Activated naive CD4-positive, alpha-beta T cell treated with anti-CD3 and anti-CD28 coated beads, Interleukin-2, amount 50 U/mL, for 72 hours (primary cell): ENCODE measurements at regions not wholly inside any gene's neighbourhood (a gene's known extent, or its start where the extent isn't known, plus 50 kb on each side); places are given as distances from the start of the nearest gene placed in this dataset.

Source experiments
- ATAC-seq, 2 donors: fragments of 150-1000 bp; cut with Tn5 transposase; 2 replicates each; pipeline ENCODE4 v1.10.0; 2021; ENCODE audit warnings: mild to moderate bottlenecking in 2 of 2, moderate library complexity in 2 of 2
- DNase-seq, 2 donors: peaks; one replicate each; pipeline ENCODE4 v3.0.0; 2021 to 2022; ENCODE audit warnings: low spot score in 2 of 2
- H3K27ac Mint-ChIP-seq, 2 donors: one replicate each; pipeline ENCODE4 v1.8.0; 2022; ENCODE audit warnings: mild to moderate bottlenecking in 2 of 2, mixed read lengths in 2 of 2
- H3K36me3 Mint-ChIP-seq, 2 donors: one replicate each; pipeline ENCODE4 v1.8.0; 2022; ENCODE audit warnings: mixed read lengths in 2 of 2
- H3K9me3 Mint-ChIP-seq, 2 donors: one replicate each; pipeline ENCODE4 v1.8.0; 2022; ENCODE audit warnings: mixed read lengths in 2 of 2

GRCh38 chr10:78375854-78376785, 342.5 kb downstream of the RPS24 start:
- ATAC-seq, result no peak
- H3K27ac Mint-ChIP-seq, result no peak overlapping the region
- no peak for DNase-seq
- H3K9me3 Mint-ChIP-seq, result no peaks in the 10 kb centered on the region
- H3K36me3 Mint-ChIP-seq, result no peaks in the 10 kb centered on the region

DNA sequence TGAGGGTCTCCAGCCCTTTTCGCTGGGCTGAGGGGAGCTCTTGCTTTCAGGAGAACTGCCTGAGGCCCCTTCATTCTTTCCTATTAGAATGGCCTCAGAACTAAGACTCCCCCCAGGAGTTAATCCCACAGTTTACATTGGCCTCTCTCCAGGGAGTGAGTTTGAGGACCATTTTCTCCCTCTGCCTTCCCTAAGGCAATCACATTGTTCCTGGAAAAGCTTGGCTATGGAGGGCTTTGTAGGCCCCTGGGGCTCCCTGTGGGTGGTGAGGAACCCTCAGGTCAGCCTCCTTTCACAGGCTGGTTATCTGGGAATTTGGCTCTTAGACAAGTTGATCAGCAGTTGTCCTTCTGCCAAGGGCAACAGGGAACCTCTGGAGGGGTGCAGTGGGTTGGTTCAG, 343.7 kb downstream of the RPS24 start:
- ATAC-seq (no peak), DNase-seq (no peak)
- Mint-ChIP-seq H3K9me3 (no peaks in the 10 kb centered on the region), H3K36me3 (no peaks in the 10 kb centered on the region), H3K27ac (no peak overlapping the region)

DNA sequence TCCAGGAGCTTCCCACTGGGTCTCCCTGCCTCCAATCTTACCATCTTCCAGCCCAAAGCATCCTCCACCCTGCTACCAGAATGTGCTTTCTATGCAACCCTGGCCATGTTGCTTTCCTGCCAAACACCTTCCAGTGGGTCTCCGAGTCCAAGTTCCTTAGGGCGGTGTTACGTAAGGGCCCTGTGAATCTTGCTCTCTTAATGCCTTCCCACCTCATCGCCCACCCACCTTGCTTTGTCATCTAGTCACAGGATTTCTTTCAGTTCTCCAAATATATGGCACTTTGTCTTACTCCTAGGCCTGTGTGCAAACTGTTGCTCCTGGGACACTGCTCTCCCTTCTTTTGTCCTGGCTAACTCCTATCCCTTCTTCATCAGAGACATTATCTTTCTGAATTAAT, 344.5 kb downstream of the RPS24 start:
- Mint-ChIP-seq H3K36me3 (no peaks in the 10 kb centered on the region), H3K9me3 (no peaks in the 10 kb centered on the region), H3K27ac (no peak overlapping the region)
- ATAC-seq (no peak), DNase-seq (no peak)

- Mint-ChIP-seq H3K27ac (peak overlapping the region in 1 of 2 donors; percentile 50), H3K36me3 (no peaks in the 10 kb centered on the region), H3K9me3 (no peaks in the 10 kb centered on the region)
- DNase-seq (no peak), ATAC-seq (no peak)
These were observed 347.4 kb downstream of the RPS24 start for GRCh38 chr10:78381107-78381506.

DNA sequence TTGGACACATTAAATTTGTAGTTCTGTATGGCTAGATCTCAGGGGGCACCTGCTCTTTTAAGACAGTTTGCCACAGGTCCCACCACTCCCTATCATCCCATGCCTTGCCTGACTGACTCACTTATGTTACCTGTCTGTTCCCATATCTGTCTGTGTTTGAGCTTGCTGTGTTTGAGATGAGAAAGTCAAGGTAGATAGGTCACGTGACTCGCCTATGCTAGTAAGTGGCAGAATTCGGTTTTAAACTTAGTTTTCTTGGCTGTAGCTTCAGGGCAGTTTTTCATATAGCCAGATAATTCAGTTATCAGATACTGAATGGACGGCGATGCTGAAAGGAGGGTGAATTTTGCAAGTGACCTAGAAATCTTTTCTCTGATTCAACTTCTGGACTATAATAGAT, 348.4 kb downstream of the RPS24 start:
- no peaks in the 10 kb centered on the region for H3K36me3 Mint-ChIP-seq
- ATAC-seq (no peak), DNase-seq (no peak)
- H3K27ac Mint-ChIP-seq, result no peak overlapping the region
- no peaks in the 10 kb centered on the region for H3K9me3 Mint-ChIP-seq

- DNase-seq (no peak), ATAC-seq (no peak)
- no peaks in the 10 kb centered on the region for H3K36me3 Mint-ChIP-seq
- H3K9me3 Mint-ChIP-seq, result no peaks in the 10 kb centered on the region
- H3K27ac Mint-ChIP-seq, result no peak overlapping the region
These were observed 349.1 kb downstream of the RPS24 start for GRCh38 chr10:78382772-78383171.

- H3K27ac Mint-ChIP-seq, result no peak overlapping the region
- ATAC-seq (no peak), DNase-seq (no peak)
- no peaks in the 10 kb centered on the region for H3K36me3 Mint-ChIP-seq
- H3K9me3 Mint-ChIP-seq, result no peaks in the 10 kb centered on the region
These were observed 349.9 kb downstream of the RPS24 start for GRCh38 chr10:78383378-78384048.

DNA sequence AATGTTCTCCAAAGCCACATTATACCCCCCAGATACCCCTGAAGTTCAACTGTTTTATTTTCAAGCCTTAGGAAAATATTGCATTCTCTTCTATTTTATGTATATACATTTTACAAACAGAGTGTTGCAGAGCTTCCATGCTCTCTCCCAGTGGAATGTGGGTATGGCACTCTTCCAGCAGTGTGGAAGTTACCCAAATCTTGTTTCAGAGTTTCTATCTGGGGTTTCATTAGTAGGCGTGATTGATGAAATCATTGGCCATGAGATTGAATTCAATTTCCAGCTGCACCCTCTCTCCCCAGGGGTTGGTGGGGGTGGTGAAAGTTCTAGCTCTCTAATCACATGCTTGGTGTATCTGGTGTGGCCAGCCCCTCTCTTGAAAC, 350.4 kb downstream of the RPS24 start:
- DNase-seq, result no peak
- ATAC-seq, result no peak
- H3K9me3 Mint-ChIP-seq, result no peaks in the 10 kb centered on the region
- H3K27ac Mint-ChIP-seq, result no peak overlapping the region
- no peaks in the 10 kb centered on the region for H3K36me3 Mint-ChIP-seq

GRCh38 chr10:78385599-78385998, 351.9 kb downstream of the RPS24 start:
- no peak for ATAC-seq

DNA sequence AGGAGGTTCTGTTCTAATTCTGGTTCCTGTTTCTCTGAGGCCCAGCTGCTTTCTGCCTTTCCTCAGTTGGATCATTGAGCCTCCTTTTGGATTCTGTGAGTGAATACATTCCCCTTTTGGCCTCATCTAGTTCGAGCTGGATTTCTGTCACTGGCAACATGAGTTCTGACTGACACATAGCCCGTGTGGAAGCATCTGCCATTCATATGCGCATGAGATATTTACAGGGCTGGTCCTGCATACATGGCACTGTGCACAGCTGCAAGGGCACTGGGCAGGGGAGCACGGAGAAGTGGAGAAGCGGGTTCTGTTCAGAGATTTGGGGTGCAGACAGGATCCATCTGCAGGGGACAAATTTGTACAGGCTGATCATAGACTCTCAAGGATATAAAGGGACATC, 352.8 kb downstream of the RPS24 start:
- DNase-seq, result no peak
- Mint-ChIP-seq H3K9me3 (no peaks in the 10 kb centered on the region), H3K36me3 (no peaks in the 10 kb centered on the region), H3K27ac (no peak overlapping the region)
- ATAC-seq, result no peak

More at GRCh38 chr10:78385599-78385998, 351.9 kb downstream of the RPS24 start:
- DNase-seq, result no peak
- Mint-ChIP-seq H3K9me3 (no peaks in the 10 kb centered on the region), H3K36me3 (no peaks in the 10 kb centered on the region), H3K27ac (no peak overlapping the region)

DNA sequence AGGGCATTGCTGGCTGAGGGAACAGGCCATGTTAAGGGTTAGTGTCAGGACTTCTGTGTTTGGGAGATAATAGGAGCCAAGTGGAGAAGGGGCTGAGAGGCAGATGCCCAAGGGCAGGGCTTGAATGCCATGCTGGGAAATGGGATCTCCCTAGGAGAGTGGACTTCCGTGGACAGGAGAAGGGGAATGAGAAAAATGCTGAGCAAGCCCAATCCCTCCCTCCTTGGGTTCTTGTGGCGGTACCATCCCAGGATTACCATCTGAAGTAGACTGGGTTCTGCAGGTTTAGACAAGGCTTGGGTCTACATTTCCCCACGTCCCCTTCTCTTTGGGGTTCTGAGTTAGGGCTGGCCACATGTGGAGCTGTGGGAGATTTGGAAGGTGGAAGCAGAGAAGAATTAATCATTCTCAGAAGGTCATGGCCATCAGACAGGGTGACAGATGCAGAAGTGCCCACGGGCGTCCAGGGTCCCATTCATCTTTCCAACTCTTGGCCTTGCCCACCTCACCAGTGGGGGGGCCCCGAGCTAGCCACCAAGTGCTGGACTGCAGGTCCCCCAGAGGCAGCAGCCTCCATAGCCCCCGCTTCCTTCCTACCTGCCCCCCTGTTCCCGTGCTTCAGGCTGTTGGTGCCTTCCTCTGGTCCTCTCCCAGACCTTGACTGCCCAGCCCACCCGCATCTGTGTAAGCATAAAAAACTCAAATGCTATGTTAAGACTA, 354.8 kb downstream of the RPS24 start:
- no peaks in the 10 kb centered on the region for H3K9me3 Mint-ChIP-seq
- H3K36me3 Mint-ChIP-seq, result no peaks in the 10 kb centered on the region
- no peak for ATAC-seq
- no peak overlapping the region for H3K27ac Mint-ChIP-seq
- no peak for DNase-seq

- no peaks in the 10 kb centered on the region for H3K36me3 Mint-ChIP-seq
- DNase-seq (no peak), ATAC-seq (no peak)
- H3K27ac Mint-ChIP-seq, result no peak overlapping the region
- H3K9me3 Mint-ChIP-seq, result no peaks in the 10 kb centered on the region
These were observed 355.8 kb downstream of the RPS24 start for GRCh38 chr10:78389419-78389818.

- DNase-seq (no peak), ATAC-seq (no peak)
- H3K9me3 Mint-ChIP-seq, result no peaks in the 10 kb centered on the region
- no peaks in the 10 kb centered on the region for H3K36me3 Mint-ChIP-seq
- no peak overlapping the region for H3K27ac Mint-ChIP-seq
These were observed 356.4 kb downstream of the RPS24 start for GRCh38 chr10:78390051-78390450.

GRCh38 chr10:78390817-78391216, 357.2 kb downstream of the RPS24 start:
- Mint-ChIP-seq H3K36me3 (no peaks in the 10 kb centered on the region), H3K9me3 (no peaks in the 10 kb centered on the region), H3K27ac (no peak overlapping the region)
- no peak for ATAC-seq
- no peak for DNase-seq

DNA sequence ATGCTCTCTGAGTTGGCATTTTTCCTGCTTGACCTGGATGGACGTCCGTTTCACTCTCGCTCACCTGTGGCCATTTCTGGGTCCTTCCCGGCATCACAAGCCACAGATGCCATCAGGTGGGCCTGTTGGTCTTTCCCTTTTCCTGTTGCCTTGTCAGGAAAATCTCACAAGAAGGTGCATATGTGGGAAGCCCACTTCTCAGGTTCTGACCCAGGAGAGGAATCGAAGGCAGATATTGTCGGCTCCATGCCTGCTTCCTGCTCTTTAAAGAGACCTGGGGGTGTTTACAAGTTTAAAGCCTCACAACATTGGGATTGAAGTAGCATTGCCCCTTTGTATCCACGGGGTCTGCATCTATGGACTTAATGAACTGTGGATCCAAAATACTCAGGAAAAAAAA, 357.9 kb downstream of the RPS24 start:
- Mint-ChIP-seq H3K27ac (no peak overlapping the region), H3K9me3 (no peaks in the 10 kb centered on the region), H3K36me3 (no peaks in the 10 kb centered on the region)
- no peak for DNase-seq
- no peak for ATAC-seq

DNA sequence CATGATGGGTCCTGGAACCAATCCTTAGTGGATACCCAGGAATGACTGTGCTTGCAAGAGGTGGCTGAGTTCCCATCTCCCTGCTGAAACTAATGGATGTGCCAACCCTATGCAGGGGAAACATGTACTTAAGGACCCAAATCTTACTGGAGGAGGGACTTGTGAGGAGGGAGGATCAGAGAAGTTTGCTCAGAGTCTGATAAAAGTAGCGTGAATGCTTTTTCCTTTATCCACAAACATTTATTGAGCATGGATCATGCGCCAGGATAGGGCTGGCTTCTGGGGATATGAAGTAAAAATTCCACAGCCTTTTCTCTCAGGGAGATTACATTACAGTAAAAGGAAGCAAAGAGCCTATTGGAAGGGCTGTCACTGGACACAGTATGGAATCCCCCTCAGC, 358.5 kb downstream of the RPS24 start:
- no peaks in the 10 kb centered on the region for H3K36me3 Mint-ChIP-seq
- H3K27ac Mint-ChIP-seq, result no peak overlapping the region
- DNase-seq (no peak), ATAC-seq (no peak)
- no peaks in the 10 kb centered on the region for H3K9me3 Mint-ChIP-seq

GRCh38 chr10:78393094-78393493, 359.4 kb downstream of the RPS24 start:
- no peak for ATAC-seq
- no peak for DNase-seq
- no peaks in the 10 kb centered on the region for H3K36me3 Mint-ChIP-seq
- H3K9me3 Mint-ChIP-seq, result no peaks in the 10 kb centered on the region
- no peak overlapping the region for H3K27ac Mint-ChIP-seq
